ENCODE measurements at regions not wholly inside any gene's neighbourhood (a gene's known extent, or its start where the extent isn't known, plus 50 kb on each side); places are given as distances from the start of the nearest gene placed in this dataset.

DNA sequence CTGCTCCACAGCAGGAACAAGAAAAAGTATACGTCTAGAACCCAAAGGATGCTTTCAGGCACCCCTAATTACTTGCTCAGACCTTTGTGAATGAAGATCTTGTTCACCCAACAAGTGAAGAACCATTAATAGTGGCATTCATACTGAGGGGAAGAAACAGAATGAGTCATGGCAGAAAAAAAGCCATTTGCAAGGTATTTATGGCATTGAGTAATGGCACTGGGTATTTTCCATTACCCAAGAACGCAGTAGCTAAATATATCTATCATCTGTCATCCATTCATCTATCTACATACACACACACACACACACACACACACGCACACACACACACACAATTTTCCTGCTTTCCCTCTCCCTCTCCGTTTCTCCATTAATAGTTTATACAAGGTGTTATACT is 56.4 kb upstream of the XIRP2 start:
- DNase-seq: no peak
- TF ChIP-seq, protein P1, sequence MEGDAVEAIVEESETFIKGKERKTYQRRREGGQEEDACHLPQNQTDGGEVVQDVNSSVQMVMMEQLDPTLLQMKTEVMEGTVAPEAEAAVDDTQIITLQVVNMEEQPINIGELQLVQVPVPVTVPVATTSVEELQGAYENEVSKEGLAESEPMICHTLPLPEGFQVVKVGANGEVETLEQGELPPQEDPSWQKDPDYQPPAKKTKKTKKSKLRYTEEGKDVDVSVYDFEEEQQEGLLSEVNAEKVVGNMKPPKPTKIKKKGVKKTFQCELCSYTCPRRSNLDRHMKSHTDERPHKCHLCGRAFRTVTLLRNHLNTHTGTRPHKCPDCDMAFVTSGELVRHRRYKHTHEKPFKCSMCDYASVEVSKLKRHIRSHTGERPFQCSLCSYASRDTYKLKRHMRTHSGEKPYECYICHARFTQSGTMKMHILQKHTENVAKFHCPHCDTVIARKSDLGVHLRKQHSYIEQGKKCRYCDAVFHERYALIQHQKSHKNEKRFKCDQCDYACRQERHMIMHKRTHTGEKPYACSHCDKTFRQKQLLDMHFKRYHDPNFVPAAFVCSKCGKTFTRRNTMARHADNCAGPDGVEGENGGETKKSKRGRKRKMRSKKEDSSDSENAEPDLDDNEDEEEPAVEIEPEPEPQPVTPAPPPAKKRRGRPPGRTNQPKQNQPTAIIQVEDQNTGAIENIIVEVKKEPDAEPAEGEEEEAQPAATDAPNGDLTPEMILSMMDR (IDR thresholded peaks at IDR 0.05): no peak
- ATAC-seq: no peak
- Mint-ChIP-seq H3K9me3 (peaks cover 3 to 5% of the 10 kb centered on the region in 2 donors), H3K4me1 (no peaks in the 10 kb centered on the region), H3K36me3 (no peaks in the 10 kb centered on the region), H3K4me3 (no peak overlapping the region), H3K27ac (no peak overlapping the region), H3K27me3 (ENCODE audit: low read depth in 2 of 2) (no peaks in the 10 kb centered on the region)
- no peaks in the 10 kb centered on the region for H3K4me1 ChIP-seq (ENCODE audit: control insufficient read depth, insufficient read depth, low read length)
- no peak overlapping the region for H3K27ac ChIP-seq (ENCODE audit: low read length)
- no peaks in the 10 kb centered on the region for H3K9me3 ChIP-seq (ENCODE audit: control insufficient read depth, insufficient read depth, low read length)
- intact Hi-C loops (cut with micrococcal nuclease): no loop called here
- no peaks in the 10 kb centered on the region for H3K36me3 ChIP-seq (ENCODE audit: control insufficient read depth, insufficient read depth, low read length)
- 77% methylated on average over 3 of the region's 4 CpGs for WGBS (ENCODE audit: insufficient coverage)
- H3K27me3 ChIP-seq (ENCODE audit: control insufficient read depth, insufficient read depth, low read length): no peaks in the 10 kb centered on the region
- H3K4me3 ChIP-seq (ENCODE audit: low read length): no peak overlapping the region

DNA sequence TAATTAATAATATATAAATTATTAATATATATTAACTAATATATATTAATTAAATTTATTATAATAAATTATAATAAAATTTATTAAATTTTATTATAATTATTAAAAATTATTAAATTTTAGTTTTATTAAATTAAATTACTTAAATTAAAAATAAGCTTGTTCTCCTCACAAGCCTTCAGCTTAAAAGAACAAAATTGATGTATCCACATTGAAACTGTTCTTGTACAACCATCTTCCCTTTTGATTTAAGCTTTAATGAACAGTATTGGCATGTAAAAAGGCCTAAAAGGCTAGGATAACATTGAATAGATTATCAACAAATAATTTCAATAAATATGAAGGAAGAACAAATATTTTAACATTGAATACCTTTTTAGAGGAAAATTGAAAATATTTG is 62.4 kb upstream of the XIRP2 start:
- H3K27me3 ChIP-seq (ENCODE audit: control insufficient read depth, insufficient read depth, low read length): no peaks in the 10 kb centered on the region
- Mint-ChIP-seq H3K4me3 (no peak overlapping the region), H3K27me3 (ENCODE audit: low read depth in 2 of 2) (no peaks in the 10 kb centered on the region), H3K27ac (no peak overlapping the region), H3K9me3 (peaks cover 3% of the 10 kb centered on the region in 2 donors), H3K4me1 (no peaks in the 10 kb centered on the region), H3K36me3 (no peaks in the 10 kb centered on the region)
- no peaks in the 10 kb centered on the region for H3K4me1 ChIP-seq (ENCODE audit: control insufficient read depth, insufficient read depth, low read length)
- DNase-seq (no peak), ATAC-seq (no peak)
- intact Hi-C loops (cut with micrococcal nuclease): no loop called here
- no peak overlapping the region for H3K4me3 ChIP-seq (ENCODE audit: low read length)
- no peak overlapping the region for H3K27ac ChIP-seq (ENCODE audit: low read length)
- H3K9me3 ChIP-seq (ENCODE audit: control insufficient read depth, insufficient read depth, low read length): no peaks in the 10 kb centered on the region
- TF ChIP-seq, protein P1 (IDR thresholded peaks at IDR 0.05): no peak
- H3K36me3 ChIP-seq (ENCODE audit: control insufficient read depth, insufficient read depth, low read length): no peaks in the 10 kb centered on the region

DNA sequence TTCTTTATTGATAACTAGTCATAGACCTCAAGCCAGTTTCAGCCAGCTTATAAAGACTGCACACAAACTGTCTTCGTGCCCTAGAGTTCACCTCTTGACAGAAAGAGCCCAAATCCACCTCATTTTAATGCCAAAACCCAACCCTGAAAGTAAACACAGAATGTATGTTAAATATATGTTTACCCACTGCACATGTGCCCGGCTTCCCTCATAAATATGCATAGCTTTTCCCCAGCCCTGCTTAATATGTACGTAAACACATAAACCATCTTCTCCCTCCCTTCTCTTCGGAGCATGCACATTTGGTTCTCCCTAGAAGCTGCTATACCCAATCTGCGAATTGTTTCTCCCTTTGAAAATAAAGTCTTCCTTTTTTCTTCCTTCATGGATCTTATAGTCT is 73.9 kb upstream of the XIRP2 start:
- Histone ChIP-seq H3K9me3 (ENCODE audit: control insufficient read depth, insufficient read depth, low read length) (peaks cover 3% of the 10 kb centered on the region), H3K27me3 (ENCODE audit: control insufficient read depth, insufficient read depth, low read length) (no peaks in the 10 kb centered on the region), H3K4me3 (ENCODE audit: low read length) (no peak overlapping the region), H3K4me1 (ENCODE audit: control insufficient read depth, insufficient read depth, low read length) (no peaks in the 10 kb centered on the region), H3K36me3 (ENCODE audit: control insufficient read depth, insufficient read depth, low read length) (no peaks in the 10 kb centered on the region), H3K27ac (ENCODE audit: low read length) (no peak overlapping the region)
- Mint-ChIP-seq H3K4me3 (no peak overlapping the region), H3K36me3 (no peaks in the 10 kb centered on the region), H3K27me3 (ENCODE audit: low read depth in 2 of 2) (no peaks in the 10 kb centered on the region), H3K4me1 (no peaks in the 10 kb centered on the region), H3K9me3 (peaks cover 11 to 13% of the 10 kb centered on the region in 2 donors), H3K27ac (no peak overlapping the region)
- WGBS (ENCODE audit: insufficient coverage): 83% methylated on average over 5 of the region's 5 CpGs
- ATAC-seq (no peak), DNase-seq (no peak)
- intact Hi-C loops (cut with micrococcal nuclease): no loop called here
- TF ChIP-seq, protein P1 (IDR thresholded peaks at IDR 0.05): no peak

DNA sequence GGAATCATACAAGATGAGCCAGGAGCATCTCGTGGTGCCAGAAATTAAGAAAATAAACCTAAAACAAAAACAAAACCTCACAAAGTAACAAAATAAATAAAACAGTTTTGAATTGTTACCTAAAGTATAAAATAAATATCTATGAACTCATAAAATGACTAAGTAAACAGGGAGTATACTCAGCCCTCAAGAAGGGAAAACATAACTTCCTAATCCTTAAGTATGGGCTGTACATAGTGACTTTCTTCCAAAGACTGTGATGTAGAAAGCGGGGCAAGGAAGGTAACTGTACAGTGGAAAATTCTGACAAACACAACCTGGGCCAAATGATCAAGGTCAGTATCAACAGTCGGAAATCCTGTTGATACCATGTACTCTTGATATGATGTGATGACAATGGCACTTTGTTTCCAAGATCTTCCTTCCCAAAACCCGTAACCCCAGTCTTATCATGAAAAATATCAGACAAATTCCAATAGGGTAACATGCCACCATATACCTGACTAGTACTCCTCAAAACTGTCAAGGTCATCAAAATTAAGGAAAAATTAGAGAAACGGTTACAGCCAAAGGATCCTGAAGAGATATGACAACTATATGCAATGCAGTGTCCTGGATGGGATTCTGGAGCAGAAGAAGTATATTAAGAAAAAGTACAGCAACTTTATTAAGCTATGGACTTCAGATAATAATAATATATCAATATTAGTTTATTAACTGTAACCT is 76.0 kb upstream of the XIRP2 start:
- DNase-seq: no peak
- Mint-ChIP-seq H3K36me3 (no peaks in the 10 kb centered on the region), H3K27me3 (ENCODE audit: low read depth in 2 of 2) (no peaks in the 10 kb centered on the region), H3K9me3 (peaks cover 17 to 18% of the 10 kb centered on the region in 2 donors), H3K4me3 (no peak overlapping the region), H3K4me1 (no peaks in the 10 kb centered on the region), H3K27ac (no peak overlapping the region)
- H3K27ac ChIP-seq (ENCODE audit: low read length): no peak overlapping the region
- TF ChIP-seq, protein P1 (IDR thresholded peaks at IDR 0.05): no peak
- H3K4me3 ChIP-seq (ENCODE audit: low read length): no peak overlapping the region
- 97% methylated on average over 5 of the region's 5 CpGs for WGBS (ENCODE audit: insufficient coverage)
- no peaks in the 10 kb centered on the region for H3K4me1 ChIP-seq (ENCODE audit: control insufficient read depth, insufficient read depth, low read length)
- no peak for ATAC-seq
- intact Hi-C loops (cut with micrococcal nuclease): no loop called here
- no peaks in the 10 kb centered on the region for H3K36me3 ChIP-seq (ENCODE audit: control insufficient read depth, insufficient read depth, low read length)
- no peaks in the 10 kb centered on the region for H3K27me3 ChIP-seq (ENCODE audit: control insufficient read depth, insufficient read depth, low read length)
- H3K9me3 ChIP-seq (ENCODE audit: control insufficient read depth, insufficient read depth, low read length): peaks cover 3% of the 10 kb centered on the region
